Hepatocyte (in vitro differentiated cells): ENCODE measurements at regions not wholly inside any gene's neighbourhood (a gene's known extent, or its start where the extent isn't known, plus 50 kb on each side); places are given as distances from the start of the nearest gene placed in this dataset.

Experiments
- EZH2 ChIP-seq: fragments of 200-600 bp; sonication (generic); IDR thresholded peaks from 2 replicates; pipeline ENCODE4 v1.6.1; 2016; ENCODE audit warnings: antibody characterized with exemption, mild to moderate bottlenecking, borderline replicate concordance
- EZH2phosphoT487 ChIP-seq: fragments of 200-600 bp; sonication (generic); IDR thresholded peaks from one replicate; pipeline ENCODE4 v1.6.1; 2018; ENCODE audit warnings: antibody characterized with exemption, mild to moderate bottlenecking, low read depth, moderate library complexity; ENCODE audit not compliant: unreplicated experiment, severe bottlenecking
- TF ChIP-seq, protein P1 (sequence below): fragments of 200-600 bp; sonication (generic); IDR thresholded peaks from 2 replicates; pipeline ENCODE4 v1.5.1; 2016; ENCODE audit warnings: antibody characterized with exemption, mild to moderate bottlenecking; ENCODE audit not compliant: poor library complexity

DNA sequence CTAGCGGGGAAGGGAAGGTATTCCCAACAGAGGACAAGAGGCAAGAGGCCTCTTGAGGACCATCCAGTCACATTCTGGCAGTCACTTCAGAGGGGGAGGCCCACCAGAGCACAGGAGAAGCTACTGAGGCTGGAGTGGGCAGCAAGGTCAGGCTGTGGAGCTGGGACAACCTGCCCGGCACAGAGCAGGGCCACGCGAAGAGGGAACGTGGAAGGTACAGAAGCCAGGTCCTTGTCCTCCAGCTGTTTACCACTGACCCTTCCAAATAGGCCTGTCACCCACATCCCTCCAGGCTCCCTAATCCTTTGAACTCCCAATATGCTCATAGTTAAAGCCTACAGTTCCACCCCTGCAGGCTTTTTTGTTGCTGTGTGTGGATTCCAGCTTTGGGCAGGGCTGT, 76.9 kb downstream of the IGLL1 start:
- TF ChIP-seq, protein P1, sequence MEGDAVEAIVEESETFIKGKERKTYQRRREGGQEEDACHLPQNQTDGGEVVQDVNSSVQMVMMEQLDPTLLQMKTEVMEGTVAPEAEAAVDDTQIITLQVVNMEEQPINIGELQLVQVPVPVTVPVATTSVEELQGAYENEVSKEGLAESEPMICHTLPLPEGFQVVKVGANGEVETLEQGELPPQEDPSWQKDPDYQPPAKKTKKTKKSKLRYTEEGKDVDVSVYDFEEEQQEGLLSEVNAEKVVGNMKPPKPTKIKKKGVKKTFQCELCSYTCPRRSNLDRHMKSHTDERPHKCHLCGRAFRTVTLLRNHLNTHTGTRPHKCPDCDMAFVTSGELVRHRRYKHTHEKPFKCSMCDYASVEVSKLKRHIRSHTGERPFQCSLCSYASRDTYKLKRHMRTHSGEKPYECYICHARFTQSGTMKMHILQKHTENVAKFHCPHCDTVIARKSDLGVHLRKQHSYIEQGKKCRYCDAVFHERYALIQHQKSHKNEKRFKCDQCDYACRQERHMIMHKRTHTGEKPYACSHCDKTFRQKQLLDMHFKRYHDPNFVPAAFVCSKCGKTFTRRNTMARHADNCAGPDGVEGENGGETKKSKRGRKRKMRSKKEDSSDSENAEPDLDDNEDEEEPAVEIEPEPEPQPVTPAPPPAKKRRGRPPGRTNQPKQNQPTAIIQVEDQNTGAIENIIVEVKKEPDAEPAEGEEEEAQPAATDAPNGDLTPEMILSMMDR, result no peak
- no peak for TF ChIP-seq EZH2phosphoT487
- TF ChIP-seq EZH2, result no peak
